Breast epithelium (tissue), 3 donors: ENCODE measurements at regions not wholly inside any gene's neighbourhood (a gene's known extent, or its start where the extent isn't known, plus 50 kb on each side); places are given as distances from the start of the nearest gene placed in this dataset.

ENCODE experiments used
- CTCF ChIP-seq, 3 donors: fragments of 450-650 bp; IDR thresholded peaks; one replicate each; pipeline ENCODE4 v1.5.1; 2016 to 2017; ENCODE audit warnings: antibody characterized with exemption in 3 of 3, mild to moderate bottlenecking in 3 of 3, moderate library complexity in 3 of 3
- POLR2A ChIP-seq: fragments of 450-650 bp; IDR thresholded peaks from one replicate; pipeline ENCODE4 v1.6.1; 2016; ENCODE audit warnings: antibody characterized with exemption, mild to moderate bottlenecking, moderate library complexity

DNA sequence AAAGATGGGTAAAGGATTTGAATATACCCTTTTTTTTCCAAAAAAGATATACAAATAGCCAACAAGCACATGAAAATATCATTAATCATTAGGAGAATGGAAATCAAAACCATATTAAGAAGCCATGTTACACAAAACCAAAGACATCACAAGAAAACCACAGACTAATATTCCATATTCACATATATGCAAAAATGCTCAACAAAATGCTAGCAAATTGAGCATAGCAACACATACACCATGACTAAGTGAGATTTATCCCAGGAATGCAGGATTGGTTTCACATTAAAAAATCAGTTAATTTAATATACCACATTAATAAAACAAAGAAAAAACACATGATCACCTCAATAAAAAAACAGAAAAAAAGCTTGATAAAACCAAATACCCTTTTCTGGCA lies 84.7 kb upstream of the LMNTD1 start:
- TF ChIP-seq CTCF (IDR thresholded peaks at IDR 0.05) (no peak), POLR2A (no peak)
